HepG2 (cell line): ENCODE measurements at regions not wholly inside any gene's neighbourhood (a gene's known extent, or its start where the extent isn't known, plus 50 kb on each side); places are given as distances from the start of the nearest gene placed in this dataset.

Source experiments
- CHCHD3 ChIP-seq: sonication (generic); formaldehyde crosslinking; IDR thresholded peaks from 2 replicates; pipeline ENCODE4 v1.8.0; 2022; ENCODE audit warnings: mild to moderate bottlenecking, missing genetic modification reagents, moderate library complexity
- HINFP ChIP-seq: sonication (generic); formaldehyde crosslinking; IDR thresholded peaks from 2 replicates; pipeline ENCODE4 v1.4.0; 2020; ENCODE audit warnings: low read depth, mild to moderate bottlenecking, missing genetic modification reagents
- MLXIP ChIP-seq: sonication (generic); formaldehyde crosslinking; IDR thresholded peaks from 2 replicates; pipeline ENCODE4 v1.9.0; 2021; ENCODE audit warnings: missing genetic modification reagents, borderline replicate concordance
- ZBTB40 ChIP-seq, 2 experiments: fragments of 450-650 bp in 1 of 2; sonication (generic) in 1 of 2; formaldehyde crosslinking in 1 of 2; IDR thresholded peaks; 2 replicates each; pipeline versions ENCODE4 v1.6.1 to v1.8.0; 2016 to 2022; ENCODE audit warnings: antibody characterized with exemption in 1 of 2, mild to moderate bottlenecking in 1 of 2, missing genetic modification reagents in 1 of 2
- ZGPAT ChIP-seq: IDR thresholded peaks from 2 replicates; pipeline ENCODE4 v1.6.1; 2016; ENCODE audit warnings: mild to moderate bottlenecking
- ZNF207 ChIP-seq: fragments of 450-650 bp; IDR thresholded peaks from 2 replicates; pipeline ENCODE4 v1.6.1; 2016; ENCODE audit warnings: antibody characterized with exemption, borderline replicate concordance
- ZNF44 ChIP-seq: sonication (generic); formaldehyde crosslinking; IDR thresholded peaks from 2 replicates; pipeline ENCODE4 v1.5.1; 2020; ENCODE audit warnings: mild to moderate bottlenecking, missing genetic modification reagents
- ZNF713 ChIP-seq: sonication (generic); formaldehyde crosslinking; IDR thresholded peaks from 2 replicates; pipeline ENCODE4 v1.4.0; 2020; ENCODE audit warnings: mild to moderate bottlenecking, missing genetic modification reagents
- TF ChIP-seq, protein P1 (sequence below): sonication (generic); formaldehyde crosslinking; conservative IDR thresholded peaks from 2 replicates; pipeline ENCODE4 v1.8.0; 2022; ENCODE audit warnings: missing genetic modification reagents

GRCh38 chr14:65880507-65880906 lies 468.0 kb downstream of the FUT8 start (continued):
- TF ChIP-seq ZBTB40 (IDR thresholded peaks at IDR 0.05) (no peak), ZBTB40 (CRISPR knock-in tag; IDR thresholded peaks at IDR 0.05) (no peak), ZGPAT (no peak), CHCHD3 (CRISPR knock-in tag) (no peak), HINFP (CRISPR knock-in tag) (no peak), ZNF44 (CRISPR knock-in tag) (no peak), MLXIP (CRISPR knock-in tag) (no peak), ZNF713 (CRISPR knock-in tag) (no peak), ZNF207 (no peak)
- TF ChIP-seq, protein P1, sequence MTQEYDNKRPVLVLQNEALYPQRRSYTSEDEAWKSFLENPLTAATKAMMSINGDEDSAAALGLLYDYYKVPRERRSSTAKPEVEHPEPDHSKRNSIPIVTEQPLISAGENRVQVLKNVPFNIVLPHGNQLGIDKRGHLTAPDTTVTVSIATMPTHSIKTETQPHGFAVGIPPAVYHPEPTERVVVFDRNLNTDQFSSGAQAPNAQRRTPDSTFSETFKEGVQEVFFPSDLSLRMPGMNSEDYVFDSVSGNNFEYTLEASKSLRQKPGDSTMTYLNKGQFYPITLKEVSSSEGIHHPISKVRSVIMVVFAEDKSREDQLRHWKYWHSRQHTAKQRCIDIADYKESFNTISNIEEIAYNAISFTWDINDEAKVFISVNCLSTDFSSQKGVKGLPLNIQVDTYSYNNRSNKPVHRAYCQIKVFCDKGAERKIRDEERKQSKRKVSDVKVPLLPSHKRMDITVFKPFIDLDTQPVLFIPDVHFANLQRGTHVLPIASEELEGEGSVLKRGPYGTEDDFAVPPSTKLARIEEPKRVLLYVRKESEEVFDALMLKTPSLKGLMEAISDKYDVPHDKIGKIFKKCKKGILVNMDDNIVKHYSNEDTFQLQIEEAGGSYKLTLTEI (CRISPR knock-in tag), result no peak
